ENCODE measurements at regions not wholly inside any gene's neighbourhood (a gene's known extent, or its start where the extent isn't known, plus 50 kb on each side); places are given as distances from the start of the nearest gene placed in this dataset.

DNA sequence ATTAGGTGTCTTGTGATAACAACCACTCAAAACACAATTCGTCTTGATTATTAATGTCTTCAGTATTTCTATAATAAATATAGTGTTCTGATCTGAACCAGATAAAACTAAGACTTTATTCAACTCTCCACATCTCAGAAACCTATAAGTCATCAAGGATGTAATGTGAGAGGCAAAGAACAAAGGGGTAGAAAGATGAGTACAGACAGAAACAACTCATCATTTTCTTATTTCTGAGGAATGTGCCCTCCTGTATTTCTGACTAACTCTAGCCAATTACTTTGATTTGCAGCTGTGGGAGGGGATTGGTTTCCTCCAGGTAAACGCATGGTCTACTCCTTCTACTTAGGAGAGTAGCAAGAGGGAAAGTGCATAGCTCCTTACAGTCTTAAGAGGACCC lies 73.7 kb upstream of the ST6GALNAC5 start:
- Mint-ChIP-seq H3K9me3 (no peaks in the 10 kb centered on the region), H3K27me3 (ENCODE audit: low read depth) (no peaks in the 10 kb centered on the region), H3K4me1 (no peaks in the 10 kb centered on the region), H3K4me3 (no peak overlapping the region), H3K36me3 (ENCODE audit: low read depth) (no peaks in the 10 kb centered on the region), H3K27ac (no peak overlapping the region)
- TF ChIP-seq, protein P1, sequence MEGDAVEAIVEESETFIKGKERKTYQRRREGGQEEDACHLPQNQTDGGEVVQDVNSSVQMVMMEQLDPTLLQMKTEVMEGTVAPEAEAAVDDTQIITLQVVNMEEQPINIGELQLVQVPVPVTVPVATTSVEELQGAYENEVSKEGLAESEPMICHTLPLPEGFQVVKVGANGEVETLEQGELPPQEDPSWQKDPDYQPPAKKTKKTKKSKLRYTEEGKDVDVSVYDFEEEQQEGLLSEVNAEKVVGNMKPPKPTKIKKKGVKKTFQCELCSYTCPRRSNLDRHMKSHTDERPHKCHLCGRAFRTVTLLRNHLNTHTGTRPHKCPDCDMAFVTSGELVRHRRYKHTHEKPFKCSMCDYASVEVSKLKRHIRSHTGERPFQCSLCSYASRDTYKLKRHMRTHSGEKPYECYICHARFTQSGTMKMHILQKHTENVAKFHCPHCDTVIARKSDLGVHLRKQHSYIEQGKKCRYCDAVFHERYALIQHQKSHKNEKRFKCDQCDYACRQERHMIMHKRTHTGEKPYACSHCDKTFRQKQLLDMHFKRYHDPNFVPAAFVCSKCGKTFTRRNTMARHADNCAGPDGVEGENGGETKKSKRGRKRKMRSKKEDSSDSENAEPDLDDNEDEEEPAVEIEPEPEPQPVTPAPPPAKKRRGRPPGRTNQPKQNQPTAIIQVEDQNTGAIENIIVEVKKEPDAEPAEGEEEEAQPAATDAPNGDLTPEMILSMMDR (IDR thresholded peaks at IDR 0.05; ENCODE audit: unreplicated experiment in 3 of 3), result no peak

DNA sequence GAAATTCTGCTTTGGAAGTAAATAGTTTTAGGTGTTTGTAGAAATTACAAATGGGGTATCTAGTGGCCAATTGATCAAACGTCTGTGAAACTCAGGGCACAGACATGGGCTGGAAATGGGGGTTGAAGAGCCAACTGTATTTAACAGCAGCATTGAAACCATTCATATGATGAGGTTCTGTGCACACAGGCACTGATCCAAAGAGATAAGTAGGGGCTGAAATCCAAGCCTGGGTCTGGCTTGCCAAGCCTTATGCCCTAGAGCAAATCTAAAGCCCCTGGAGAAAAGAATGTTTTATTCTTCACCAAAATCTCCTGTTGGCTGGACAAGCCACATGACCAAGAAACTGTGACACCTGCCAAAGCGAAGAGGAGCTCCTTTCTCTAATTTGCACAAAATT lies 67.6 kb upstream of the ST6GALNAC5 start:
- Mint-ChIP-seq H3K36me3 (ENCODE audit: low read depth) (no peaks in the 10 kb centered on the region), H3K9me3 (no peaks in the 10 kb centered on the region)

DNA sequence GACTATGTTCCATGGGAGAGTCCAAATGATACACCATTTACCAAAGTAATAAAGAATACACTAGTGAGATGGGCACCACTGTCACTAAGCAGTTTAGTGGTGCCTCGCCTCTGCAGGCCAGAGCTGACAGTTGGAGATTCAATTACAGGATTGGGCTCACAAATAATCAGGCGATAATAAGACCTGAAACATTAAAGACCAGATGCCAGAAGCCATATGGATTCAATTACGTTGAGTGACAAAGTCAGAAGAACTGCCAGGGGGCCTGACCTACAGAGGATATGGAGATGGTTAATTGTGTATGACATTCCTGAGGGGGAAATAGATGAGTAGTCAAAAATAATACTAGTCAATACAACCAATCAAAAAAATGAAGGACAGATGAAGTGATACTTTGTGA lies 65.2 kb upstream of the ST6GALNAC5 start:
- no peaks in the 10 kb centered on the region for H3K4me1 Mint-ChIP-seq
- H3K27me3 Mint-ChIP-seq (ENCODE audit: low read depth), result no peaks in the 10 kb centered on the region
- no peak overlapping the region for H3K4me3 Mint-ChIP-seq
- TF ChIP-seq, protein P1 (IDR thresholded peaks at IDR 0.05; ENCODE audit: unreplicated experiment in 3 of 3), result no peak
- no peak overlapping the region for H3K27ac Mint-ChIP-seq
- H3K36me3 Mint-ChIP-seq (ENCODE audit: low read depth), result no peaks in the 10 kb centered on the region
- H3K9me3 Mint-ChIP-seq, result no peaks in the 10 kb centered on the region

More for the DNA sequence above, 67.6 kb upstream of the ST6GALNAC5 start:
- TF ChIP-seq, protein P1 (IDR thresholded peaks at IDR 0.05; ENCODE audit: unreplicated experiment in 3 of 3), result no peak
- no peak overlapping the region for H3K4me3 Mint-ChIP-seq
- no peak overlapping the region for H3K27ac Mint-ChIP-seq
- no peaks in the 10 kb centered on the region for H3K4me1 Mint-ChIP-seq
- H3K27me3 Mint-ChIP-seq (ENCODE audit: low read depth), result no peaks in the 10 kb centered on the region

DNA sequence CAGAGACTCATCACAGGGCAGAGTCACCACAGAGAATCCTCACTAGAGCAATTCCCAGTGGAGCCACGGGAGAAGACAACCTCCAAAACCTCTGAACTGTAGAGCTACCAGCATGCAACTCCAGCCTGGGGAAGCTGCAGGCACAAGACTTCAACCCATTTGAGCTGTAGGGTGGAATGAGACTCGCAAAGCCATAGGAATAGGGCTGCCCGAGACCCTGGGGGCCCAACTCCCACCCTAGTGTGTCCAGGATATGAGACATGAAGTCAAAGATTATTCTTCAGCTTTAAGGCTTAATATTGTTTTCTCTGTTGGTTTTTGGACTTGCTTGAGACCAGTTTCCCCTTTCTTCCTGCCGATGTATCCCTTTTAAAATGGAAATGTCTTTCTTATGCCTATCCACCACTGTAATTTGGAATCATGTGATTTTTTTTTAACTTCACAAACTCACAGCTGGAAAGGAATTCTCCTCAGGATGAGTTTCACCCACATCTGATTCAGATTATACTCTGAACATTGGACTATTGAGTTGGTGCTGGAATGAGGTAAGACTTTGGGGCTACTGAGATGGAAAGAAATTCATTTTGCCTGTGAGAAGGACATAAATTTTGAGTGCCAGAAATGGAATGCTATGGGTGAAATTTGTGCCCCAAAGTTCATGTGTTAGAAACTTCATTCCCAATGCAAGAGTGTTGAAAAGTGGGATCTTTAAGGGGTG lies 59.6 kb upstream of the ST6GALNAC5 start:
- Mint-ChIP-seq H3K9me3 (no peaks in the 10 kb centered on the region), H3K4me1 (no peaks in the 10 kb centered on the region), H3K27me3 (ENCODE audit: low read depth) (peaks cover 2% of the 10 kb centered on the region), H3K4me3 (no peak overlapping the region), H3K36me3 (ENCODE audit: low read depth) (no peaks in the 10 kb centered on the region), H3K27ac (no peak overlapping the region)
- TF ChIP-seq, protein P1 (IDR thresholded peaks at IDR 0.05; ENCODE audit: unreplicated experiment in 3 of 3), result no peak

Measured in nephron (organoid).